ENCODE measurements at regions not wholly inside any gene's neighbourhood (a gene's known extent, or its start where the extent isn't known, plus 50 kb on each side); places are given as distances from the start of the nearest gene placed in this dataset.

DNA sequence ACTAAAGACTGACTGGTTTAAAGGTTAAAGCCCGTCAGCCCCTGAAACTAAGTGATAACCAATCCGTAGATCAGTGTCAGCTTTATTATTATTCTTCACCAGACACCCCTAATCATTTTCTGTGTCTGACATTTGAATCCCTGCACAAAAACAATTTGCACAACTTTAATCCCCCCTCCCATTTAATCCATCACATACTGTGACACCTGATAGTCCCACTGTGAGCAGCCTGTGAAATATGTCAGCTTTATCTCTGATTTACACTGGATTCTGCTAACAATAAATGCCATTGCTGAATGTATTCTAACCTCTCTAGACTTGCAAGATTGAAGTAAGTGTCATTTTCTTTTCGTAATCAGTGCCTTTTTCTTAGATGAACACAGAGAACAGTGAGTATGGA lies 2089.0 kb upstream of the RAG2 start:
- TF ChIP-seq ZNF792 (CRISPR knock-in tag; IDR thresholded peaks at IDR 0.05) (no peak), ZNF749 (CRISPR knock-in tag; IDR thresholded peaks at IDR 0.05; ENCODE audit: borderline replicate concordance) (no peak), TOE1 (CRISPR knock-in tag; IDR thresholded peaks at IDR 0.05) (no peak), ZNF20 (CRISPR knock-in tag; IDR thresholded peaks at IDR 0.05) (no peak), SP5 (CRISPR knock-in tag; IDR thresholded peaks at IDR 0.05; ENCODE audit: borderline replicate concordance, low read depth) (no peak), HNRNPK (IDR thresholded peaks at IDR 0.05; ENCODE audit: low read depth, low read length, poor library complexity, severe bottlenecking) (no peak), ZNF296 (CRISPR knock-in tag; conservative IDR thresholded peaks at IDR 0.05) (no peak), SP1 (IDR thresholded peaks at IDR 0.05) (no peak), SP1 (CRISPR knock-in tag; IDR thresholded peaks at IDR 0.05) (no peak)
- no peak for ATAC-seq
- no peaks in the 10 kb centered on the region for H3K27me3 ChIP-seq (ENCODE audit: control insufficient read depth in 1 of 2, insufficient read depth in 2 of 2, low read length in 2 of 2)

DNA sequence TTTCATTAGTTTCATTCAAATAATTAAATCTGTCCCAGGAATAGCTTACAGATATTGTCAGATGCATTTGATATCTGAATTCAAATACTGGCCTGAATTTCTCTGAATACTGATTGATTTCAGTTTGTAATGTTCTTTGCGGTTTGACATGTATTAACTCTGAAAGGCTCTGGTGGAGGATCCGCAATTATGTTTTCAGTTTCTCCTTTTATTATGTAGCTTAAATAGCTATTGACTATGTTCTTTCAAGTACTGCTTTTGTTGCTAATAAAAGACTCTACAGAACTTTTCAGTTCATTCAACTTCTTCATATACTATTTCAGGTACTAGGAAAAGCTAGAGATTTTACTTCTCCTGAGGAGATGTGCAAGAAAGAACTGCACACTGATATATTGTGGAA lies 2085.4 kb upstream of the RAG2 start:
- H3K4me2 ChIP-seq (ENCODE audit: low read depth, low read length) = no peak overlapping the region
- in situ Hi-C loops (cut with HindIII; ENCODE audit: extremely low pct_ligation_motif_present, low pct_unique_long_range_greater_than_20kb) (no loop called here), intact Hi-C loops (cut with micrococcal nuclease; ENCODE audit: unreplicated experiment) (no loop called here)
- no peak overlapping the region for H3K27ac ChIP-seq (ENCODE audit: extremely low read length, insufficient read depth, low read length)
- H3K36me3 ChIP-seq (replicated peaks in 1 of 2; ENCODE audit: control insufficient read depth in 1 of 2, insufficient read depth in 2 of 2, low read length in 2 of 2) = no peaks in the 10 kb centered on the region
- H3K27me3 ChIP-seq (ENCODE audit: control insufficient read depth in 1 of 2, insufficient read depth in 2 of 2, low read length in 2 of 2) = no peaks in the 10 kb centered on the region
- no peaks in the 10 kb centered on the region for H4K20me1 ChIP-seq (ENCODE audit: insufficient read depth, low read length)
- no peak for TF ChIP-seq ATAD3A (CRISPR knock-in tag; IDR thresholded peaks at IDR 0.05)
- TF ChIP-seq ZNF615 (CRISPR knock-in tag; IDR thresholded peaks at IDR 0.05; ENCODE audit: borderline replicate concordance) = no peak
- TF ChIP-seq RAD51 (IDR thresholded peaks at IDR 0.05; ENCODE audit: borderline replicate concordance) = no peak
- TF ChIP-seq, protein P1, sequence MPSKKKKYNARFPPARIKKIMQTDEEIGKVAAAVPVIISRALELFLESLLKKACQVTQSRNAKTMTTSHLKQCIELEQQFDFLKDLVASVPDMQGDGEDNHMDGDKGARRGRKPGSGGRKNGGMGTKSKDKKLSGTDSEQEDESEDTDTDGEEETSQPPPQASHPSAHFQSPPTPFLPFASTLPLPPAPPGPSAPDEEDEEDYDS (CRISPR knock-in tag; IDR thresholded peaks at IDR 0.05) = no peak
- TF ChIP-seq ZNF101 (CRISPR knock-in tag; IDR thresholded peaks at IDR 0.05; ENCODE audit: borderline replicate concordance, low read depth) = no peak
- no peak for TF ChIP-seq ZNF234 (CRISPR knock-in tag; conservative IDR thresholded peaks at IDR 0.05)
- TF ChIP-seq, protein P2, sequence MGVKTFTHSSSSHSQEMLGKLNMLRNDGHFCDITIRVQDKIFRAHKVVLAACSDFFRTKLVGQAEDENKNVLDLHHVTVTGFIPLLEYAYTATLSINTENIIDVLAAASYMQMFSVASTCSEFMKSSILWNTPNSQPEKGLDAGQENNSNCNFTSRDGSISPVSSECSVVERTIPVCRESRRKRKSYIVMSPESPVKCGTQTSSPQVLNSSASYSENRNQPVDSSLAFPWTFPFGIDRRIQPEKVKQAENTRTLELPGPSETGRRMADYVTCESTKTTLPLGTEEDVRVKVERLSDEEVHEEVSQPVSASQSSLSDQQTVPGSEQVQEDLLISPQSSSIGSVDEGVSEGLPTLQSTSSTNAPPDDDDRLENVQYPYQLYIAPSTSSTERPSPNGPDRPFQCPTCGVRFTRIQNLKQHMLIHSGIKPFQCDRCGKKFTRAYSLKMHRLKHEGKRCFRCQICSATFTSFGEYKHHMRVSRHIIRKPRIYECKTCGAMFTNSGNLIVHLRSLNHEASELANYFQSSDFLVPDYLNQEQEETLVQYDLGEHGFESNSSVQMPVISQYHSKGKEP (CRISPR knock-in tag; IDR thresholded peaks at IDR 0.05) = no peak
- no peak for TF ChIP-seq ZNF850 (CRISPR knock-in tag; conservative IDR thresholded peaks at IDR 0.05)
- TF ChIP-seq HNRNPLL (IDR thresholded peaks at IDR 0.05; ENCODE audit: low read depth, low read length, poor library complexity, severe bottlenecking) = no peak
- TF ChIP-seq NR3C1 (CRISPR knock-in tag; IDR thresholded peaks at IDR 0.05) = no peak
- no peak for TF ChIP-seq PAWR (CRISPR knock-in tag; IDR thresholded peaks at IDR 0.05; ENCODE audit: borderline replicate concordance)
- ATAC-seq (no peak), FAIRE-seq (no peak), DNase-seq (ENCODE audit: low spot score) (no peak)
- POLR2A ChIA-PET = no interaction called here
- H3K79me2 ChIP-seq (ENCODE audit: insufficient read depth, low read length) = no peaks in the 10 kb centered on the region
- no peak overlapping the region for H2AFZ ChIP-seq (ENCODE audit: low read length)
- H3K4me3 ChIP-seq (replicated peaks in 1 of 3; ENCODE audit: insufficient read depth in 1 of 3, low read depth in 2 of 3, low read length in 3 of 3) = no peak overlapping the region
- peaks cover 25% of the 10 kb centered on the region for H3K9me3 ChIP-seq (ENCODE audit: low read length)
- no peak overlapping the region for H3K9ac ChIP-seq (ENCODE audit: insufficient read depth, low read depth, low read length)
- CTCF ChIA-PET (ENCODE audit: low intra/inter-chr PET ratio, low total read pairs) = no interaction called here
- 42% methylated on average over 2 of the region's 2 CpGs for WGBS (ENCODE audit: low lambda C conversion rate)
- no peaks in the 10 kb centered on the region for H3K4me1 ChIP-seq (ENCODE audit: insufficient read depth, low read length)
- no TSS peak for BruUV-seq (replicated peaks)

More for the DNA sequence above, 2089.0 kb upstream of the RAG2 start:
- DNase-seq (ENCODE audit: low spot score) = no peak
- H3K36me3 ChIP-seq (replicated peaks in 1 of 2; ENCODE audit: control insufficient read depth in 1 of 2, insufficient read depth in 2 of 2, low read length in 2 of 2) = no peaks in the 10 kb centered on the region
- H3K9me3 ChIP-seq (ENCODE audit: low read length) = 0 out of 2 replicates have a peak, but pooled peaks cover 8% of the 10 kb centered on the region
- FAIRE-seq = no peak
- BruUV-seq (replicated peaks) = no TSS peak
- WGBS (ENCODE audit: low lambda C conversion rate) = 2% methylated on average over 3 of the region's 3 CpGs
- no peaks in the 10 kb centered on the region for H4K20me1 ChIP-seq (ENCODE audit: insufficient read depth, low read length)
- CTCF ChIA-PET (ENCODE audit: low intra/inter-chr PET ratio, low total read pairs) = no interaction called here
- H3K4me2 ChIP-seq (ENCODE audit: low read depth, low read length) = no peak overlapping the region
- no peaks in the 10 kb centered on the region for H3K79me2 ChIP-seq (ENCODE audit: insufficient read depth, low read length)
- no peak overlapping the region for H3K9ac ChIP-seq (ENCODE audit: insufficient read depth, low read depth, low read length)
- POLR2A ChIA-PET = no interaction called here
- in situ Hi-C loops (cut with HindIII; ENCODE audit: extremely low pct_ligation_motif_present, low pct_unique_long_range_greater_than_20kb) = no loop called here
- no peak overlapping the region for H3K4me3 ChIP-seq (replicated peaks in 1 of 3; ENCODE audit: insufficient read depth in 1 of 3, low read depth in 2 of 3, low read length in 3 of 3)
- intact Hi-C loops (cut with micrococcal nuclease; ENCODE audit: unreplicated experiment) = no loop called here
- H3K4me1 ChIP-seq (ENCODE audit: insufficient read depth, low read length) = no peaks in the 10 kb centered on the region
- H3K27ac ChIP-seq (ENCODE audit: extremely low read length, insufficient read depth, low read length) = no peak overlapping the region
- H2AFZ ChIP-seq (ENCODE audit: low read length) = no peak overlapping the region

Data from HepG2 (cell line).